SK-N-MC (cell line): ENCODE measurements at regions not wholly inside any gene's neighbourhood (a gene's known extent, or its start where the extent isn't known, plus 50 kb on each side); places are given as distances from the start of the nearest gene placed in this dataset.

Experiments
- EZH2 ChIP-seq: fragments of 200-600 bp; sonication (generic); IDR thresholded peaks from one replicate; pipeline ENCODE4 v1.6.1; 2017; ENCODE audit warnings: antibody characterized with exemption
- FOXP2 ChIP-seq: optimal IDR thresholded peaks from 2 replicates; pipeline ENCODE3; 2011; ENCODE audit warnings: mild to moderate bottlenecking, moderate library complexity; ENCODE audit not compliant: insufficient read depth; ENCODE audit errors: extremely low read length, control extremely low read depth
- POLR2AphosphoS5 ChIP-seq: IDR thresholded peaks from 2 replicates; pipeline ENCODE4 v1.6.1; 2012; ENCODE audit warnings: mild to moderate bottlenecking, low read depth, low read length, borderline replicate concordance

- TF ChIP-seq POLR2AphosphoS5, result no peak
- no peak for TF ChIP-seq EZH2
- no peak for TF ChIP-seq FOXP2
Measured at GRCh38 chr11:45501392-45502225, 163.8 kb downstream of the CHST1 start.
